GM23338 (cell line): ENCODE measurements at regions not wholly inside any gene's neighbourhood (a gene's known extent, or its start where the extent isn't known, plus 50 kb on each side); places are given as distances from the start of the nearest gene placed in this dataset.

Experiments
- CREB1 ChIP-seq: fragments of 250-450 bp; sonication (Bioruptor Pico); IDR thresholded peaks from 2 replicates; pipeline ENCODE4 v1.5.0; 2020; ENCODE audit warnings: low read depth, mild to moderate bottlenecking, moderate library complexity
- CTCF ChIP-seq, 2 experiments: fragments of 200-600 bp in 1 of 2; sonication (generic) in 1 of 2; conservative IDR thresholded peaks; 2 replicates each; pipeline versions ENCODE4 v1.5.1 to v1.6.1; 2016 to 2017; ENCODE audit warnings: antibody characterized with exemption in 2 of 2, low read depth in 2 of 2, mild to moderate bottlenecking in 2 of 2, moderate library complexity in 1 of 2
- EZH2 ChIP-seq: fragments of 200-600 bp; sonication (generic); IDR thresholded peaks from one replicate; pipeline ENCODE4 v1.8.0; 2017; ENCODE audit warnings: antibody characterized with exemption, mild to moderate bottlenecking, low read depth; ENCODE audit not compliant: unreplicated experiment
- POLR2AphosphoS5 ChIP-seq: IDR thresholded peaks from 2 replicates; pipeline ENCODE4 v1.6.1; 2016; ENCODE audit warnings: antibody characterized with exemption, low read depth
- REST ChIP-seq: IDR thresholded peaks from one replicate; pipeline ENCODE4 v1.6.1; 2018; ENCODE audit warnings: antibody characterized with exemption; ENCODE audit not compliant: unreplicated experiment
- ZNF331 ChIP-seq: fragments of 250-450 bp; sonication (Bioruptor Pico); IDR thresholded peaks from 2 replicates; pipeline ENCODE4 v1.5.0; 2020; ENCODE audit warnings: low read depth, mild to moderate bottlenecking, moderate library complexity

DNA sequence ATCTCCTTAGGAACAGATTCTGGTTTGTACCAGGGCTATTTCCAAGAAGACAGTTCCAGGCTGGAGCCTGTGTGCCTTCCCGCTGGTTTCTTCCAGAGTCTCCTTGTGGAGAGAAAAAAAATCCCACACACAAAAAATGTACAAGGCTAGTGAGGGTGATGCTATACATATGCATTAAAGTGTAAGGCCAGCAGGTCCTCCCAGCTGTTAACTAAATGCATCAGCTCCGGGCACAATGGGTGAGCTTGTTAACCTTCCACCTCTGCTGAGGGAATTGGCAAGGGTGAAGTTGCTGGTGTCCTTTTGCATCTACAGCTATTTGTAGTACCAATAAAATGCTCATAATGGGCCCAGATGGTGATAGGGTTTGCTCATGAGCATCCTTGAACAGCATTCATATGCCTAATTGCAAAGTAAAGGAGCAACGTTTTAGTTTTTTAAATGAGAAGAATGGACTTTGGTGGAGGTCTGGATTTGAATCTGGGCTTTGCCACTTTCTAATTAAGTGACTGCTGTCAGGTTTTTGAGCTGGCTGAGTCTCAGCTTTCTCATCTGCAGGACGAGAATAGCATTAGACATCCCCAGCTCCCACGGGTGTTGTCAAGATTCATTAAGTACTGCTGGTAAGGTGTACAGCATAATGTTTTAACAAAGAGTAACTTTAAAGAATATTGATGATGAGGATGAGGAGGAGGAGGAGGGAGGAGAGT lies 361.8 kb downstream of the QKI start:
- TF ChIP-seq CTCF (conservative IDR thresholded peaks at IDR 0.05; ENCODE audit: low read depth in 2 of 2) (no peak), POLR2AphosphoS5 (no peak), EZH2 (no peak), CREB1 (CRISPR knock-in tag) (no peak), ZNF331 (CRISPR knock-in tag) (no peak), REST (no peak)
